Upper lobe of right lung (tissue), 1 donor: ENCODE measurements at regions not wholly inside any gene's neighbourhood (a gene's known extent, or its start where the extent isn't known, plus 50 kb on each side); places are given as distances from the start of the nearest gene placed in this dataset.

Experiments
- ATAC-seq: fragments of 200-7000 bp; cut with Tn5 transposase; one replicate; pipeline ENCODE4 v1.9.1; 2020; ENCODE audit warnings: mild to moderate bottlenecking, moderate library complexity
- DNase-seq: peaks from one replicate; pipeline ENCODE4 v3.0.0-alpha.2; 2020
- H3K27ac ChIP-seq: fragments of 200-600 bp; one replicate; pipeline ENCODE4 v1.8.0; 2022
- H3K27me3 ChIP-seq: fragments of 200-600 bp; one replicate; pipeline ENCODE4 v1.8.0; 2022; ENCODE audit warnings: mild to moderate bottlenecking
- H3K36me3 ChIP-seq: fragments of 200-600 bp; one replicate; pipeline ENCODE4 v1.8.0; 2022
- H3K4me1 ChIP-seq: fragments of 200-600 bp; one replicate; pipeline ENCODE4 v1.8.0; 2022
- H3K4me3 ChIP-seq: fragments of 200-600 bp; one replicate; pipeline ENCODE4 v1.8.0; 2022; ENCODE audit warnings: mild to moderate bottlenecking
- H3K9me3 ChIP-seq: fragments of 200-600 bp; one replicate; pipeline ENCODE4 v1.8.0; 2022
- CTCF ChIP-seq: fragments of 200-600 bp; IDR thresholded peaks from one replicate; pipeline ENCODE4 v1.8.0; 2022; ENCODE audit warnings: antibody characterized with exemption
- intact Hi-C: fragments of 100-400 bp; cut with DNase I; formaldehyde crosslinking; loops from one replicate; pipeline ENCODE4 v1.11.0; 2022
- donor health status: DM: no; HTN: yes; CAD: no; lungs with severe emphysema.

DNA sequence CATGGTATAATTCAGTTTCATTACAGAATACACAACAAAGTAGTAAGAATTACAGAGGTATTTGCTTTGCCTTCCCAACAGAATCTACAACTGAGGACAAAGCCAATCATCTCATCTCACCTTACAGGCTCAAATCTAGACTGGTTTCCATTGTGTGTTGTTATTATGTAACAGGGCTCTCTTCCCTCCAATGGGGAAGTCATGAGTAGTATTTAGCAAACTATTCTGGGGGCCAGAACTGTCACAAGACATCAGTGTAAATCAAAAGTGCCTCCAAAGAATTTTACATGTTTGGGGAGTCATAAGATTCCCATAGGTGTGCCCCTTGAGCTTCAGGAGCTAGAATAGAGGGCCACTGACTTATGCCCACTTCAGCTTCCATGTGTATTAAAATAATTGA is 187.0 kb upstream of the EDNRB start:
- no peaks in the 10 kb centered on the region for H3K27me3 ChIP-seq
- DNase-seq (no peak), ATAC-seq (no peak)
- no peaks in the 10 kb centered on the region for H3K36me3 ChIP-seq
- intact Hi-C loops, result no loop called here
- TF ChIP-seq CTCF, result no peak
- H3K4me3 ChIP-seq, result no peak overlapping the region
- H3K27ac ChIP-seq, result no peak overlapping the region
- no peaks in the 10 kb centered on the region for H3K9me3 ChIP-seq
- no peaks in the 10 kb centered on the region for H3K4me1 ChIP-seq

- H3K9me3 ChIP-seq, result no peaks in the 10 kb centered on the region
- H3K4me1 ChIP-seq, result no peaks in the 10 kb centered on the region
- no peak overlapping the region for H3K4me3 ChIP-seq
- DNase-seq (no peak), ATAC-seq (no peak)
- H3K27me3 ChIP-seq, result no peaks in the 10 kb centered on the region
- H3K36me3 ChIP-seq, result no peaks in the 10 kb centered on the region
- TF ChIP-seq CTCF, result no peak
- intact Hi-C loops, result no loop called here
- no peak overlapping the region for H3K27ac ChIP-seq
Measured at GRCh38 chr13:78103936-78104335, 185.3 kb upstream of the EDNRB start.

GRCh38 chr13:78102741-78103140 is 184.1 kb upstream of the EDNRB start:
- Histone ChIP-seq H3K4me3 (no peak overlapping the region), H3K9me3 (no peaks in the 10 kb centered on the region), H3K27me3 (no peaks in the 10 kb centered on the region), H3K4me1 (no peaks in the 10 kb centered on the region), H3K27ac (no peak overlapping the region), H3K36me3 (no peaks in the 10 kb centered on the region)
- ATAC-seq (no peak), DNase-seq (no peak)
- TF ChIP-seq CTCF, result no peak
- intact Hi-C loops, result no loop called here

- Histone ChIP-seq H3K4me1 (no peaks in the 10 kb centered on the region), H3K27ac (no peak overlapping the region), H3K4me3 (no peak overlapping the region), H3K9me3 (no peaks in the 10 kb centered on the region), H3K27me3 (no peaks in the 10 kb centered on the region), H3K36me3 (no peaks in the 10 kb centered on the region)
- intact Hi-C loops, result no loop called here
- no peak for TF ChIP-seq CTCF
- peak; percentile 66 for ATAC-seq
- no peak for DNase-seq
Measured at GRCh38 chr13:78102121-78102677, 183.6 kb upstream of the EDNRB start.

GRCh38 chr13:78100486-78100885 is 181.9 kb upstream of the EDNRB start:
- intact Hi-C loops, result no loop called here
- no peaks in the 10 kb centered on the region for H3K27me3 ChIP-seq
- no peak for ATAC-seq

More at GRCh38 chr13:78100486-78100885, 181.9 kb upstream of the EDNRB start:
- Histone ChIP-seq H3K36me3 (no peaks in the 10 kb centered on the region), H3K9me3 (no peaks in the 10 kb centered on the region), H3K27ac (no peak overlapping the region), H3K4me1 (no peaks in the 10 kb centered on the region), H3K4me3 (no peak overlapping the region)
- no peak for DNase-seq
- TF ChIP-seq CTCF, result no peak
